ENCODE measurements at regions not wholly inside any gene's neighbourhood (a gene's known extent, or its start where the extent isn't known, plus 50 kb on each side); places are given as distances from the start of the nearest gene placed in this dataset.

DNA sequence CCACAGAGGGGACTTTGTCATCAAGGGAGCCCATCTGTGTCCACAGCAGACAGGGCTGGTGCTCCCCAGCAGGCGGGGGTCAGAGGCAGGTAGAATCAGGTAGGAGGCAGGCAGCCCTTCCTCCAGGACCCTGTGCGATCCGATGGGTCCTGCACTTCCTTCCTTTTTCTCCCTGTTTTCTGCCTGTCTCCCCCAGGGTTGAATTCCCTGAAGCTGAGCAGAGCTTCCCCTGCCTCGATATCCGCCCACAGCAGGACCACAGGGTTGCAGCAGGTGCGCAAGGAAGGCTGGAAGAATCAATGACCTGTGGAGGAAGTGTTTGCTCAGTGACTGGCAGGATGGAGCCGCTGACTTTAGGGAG lies 69.2 kb downstream of the MRPL36 start:
- H3K4me3 Mint-ChIP-seq = no peak overlapping the region
- H3K4me1 Mint-ChIP-seq = peaks cover 20% of the 10 kb centered on the region
- no peak for DNase-seq (ENCODE audit: low spot score)
- no peaks in the 10 kb centered on the region; the same call in 1 of the 2 replicates for H3K27me3 Mint-ChIP-seq (ENCODE audit: low read depth)
- H3K36me3 Mint-ChIP-seq = no peaks in the 10 kb centered on the region
- CTCF ChIA-PET = interaction anchor here (0.6 kb wide), 1 partner anchor 56 kb away, joined by 3 read pairs; no protein-coding TSS in a partner anchor
- no peak overlapping the region for H3K27ac Mint-ChIP-seq
- TF ChIP-seq RELA (CRISPR knock-in tag; IDR thresholded peaks at IDR 0.05; ENCODE audit: borderline replicate concordance) (no peak), ZNF671 (CRISPR knock-in tag; IDR thresholded peaks at IDR 0.05) (no peak), NR2C2 (CRISPR knock-in tag; IDR thresholded peaks at IDR 0.05) (no peak), FOXP1 (CRISPR knock-in tag; IDR thresholded peaks at IDR 0.05; ENCODE audit: borderline replicate concordance) (no peak), ZNF416 (CRISPR knock-in tag; IDR thresholded peaks at IDR 0.05) (no peak), FOXJ3 (CRISPR knock-in tag; IDR thresholded peaks at IDR 0.05; ENCODE audit: borderline replicate concordance) (no peak)
- TF ChIP-seq, protein P1, sequence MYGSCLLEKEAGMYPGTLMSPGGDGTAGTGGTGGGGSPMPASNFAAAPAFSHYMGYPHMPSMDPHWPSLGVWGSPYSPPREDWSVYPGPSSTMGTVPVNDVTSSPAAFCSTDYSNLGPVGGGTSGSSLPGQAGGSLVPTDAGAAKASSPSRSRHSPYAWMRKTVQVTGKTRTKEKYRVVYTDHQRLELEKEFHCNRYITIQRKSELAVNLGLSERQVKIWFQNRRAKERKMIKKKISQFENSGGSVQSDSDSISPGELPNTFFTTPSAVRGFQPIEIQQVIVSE (CRISPR knock-in tag; IDR thresholded peaks at IDR 0.05; ENCODE audit: borderline replicate concordance) = no peak
- TF ChIP-seq, protein P2, sequence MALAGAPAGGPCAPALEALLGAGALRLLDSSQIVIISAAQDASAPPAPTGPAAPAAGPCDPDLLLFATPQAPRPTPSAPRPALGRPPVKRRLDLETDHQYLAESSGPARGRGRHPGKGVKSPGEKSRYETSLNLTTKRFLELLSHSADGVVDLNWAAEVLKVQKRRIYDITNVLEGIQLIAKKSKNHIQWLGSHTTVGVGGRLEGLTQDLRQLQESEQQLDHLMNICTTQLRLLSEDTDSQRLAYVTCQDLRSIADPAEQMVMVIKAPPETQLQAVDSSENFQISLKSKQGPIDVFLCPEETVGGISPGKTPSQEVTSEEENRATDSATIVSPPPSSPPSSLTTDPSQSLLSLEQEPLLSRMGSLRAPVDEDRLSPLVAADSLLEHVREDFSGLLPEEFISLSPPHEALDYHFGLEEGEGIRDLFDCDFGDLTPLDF (CRISPR knock-in tag; IDR thresholded peaks at IDR 0.05) = no peak
- H3K9me3 Mint-ChIP-seq = no peaks in the 10 kb centered on the region
- POLR2A ChIA-PET = no interaction called here
- ATAC-seq = no peak

DNA sequence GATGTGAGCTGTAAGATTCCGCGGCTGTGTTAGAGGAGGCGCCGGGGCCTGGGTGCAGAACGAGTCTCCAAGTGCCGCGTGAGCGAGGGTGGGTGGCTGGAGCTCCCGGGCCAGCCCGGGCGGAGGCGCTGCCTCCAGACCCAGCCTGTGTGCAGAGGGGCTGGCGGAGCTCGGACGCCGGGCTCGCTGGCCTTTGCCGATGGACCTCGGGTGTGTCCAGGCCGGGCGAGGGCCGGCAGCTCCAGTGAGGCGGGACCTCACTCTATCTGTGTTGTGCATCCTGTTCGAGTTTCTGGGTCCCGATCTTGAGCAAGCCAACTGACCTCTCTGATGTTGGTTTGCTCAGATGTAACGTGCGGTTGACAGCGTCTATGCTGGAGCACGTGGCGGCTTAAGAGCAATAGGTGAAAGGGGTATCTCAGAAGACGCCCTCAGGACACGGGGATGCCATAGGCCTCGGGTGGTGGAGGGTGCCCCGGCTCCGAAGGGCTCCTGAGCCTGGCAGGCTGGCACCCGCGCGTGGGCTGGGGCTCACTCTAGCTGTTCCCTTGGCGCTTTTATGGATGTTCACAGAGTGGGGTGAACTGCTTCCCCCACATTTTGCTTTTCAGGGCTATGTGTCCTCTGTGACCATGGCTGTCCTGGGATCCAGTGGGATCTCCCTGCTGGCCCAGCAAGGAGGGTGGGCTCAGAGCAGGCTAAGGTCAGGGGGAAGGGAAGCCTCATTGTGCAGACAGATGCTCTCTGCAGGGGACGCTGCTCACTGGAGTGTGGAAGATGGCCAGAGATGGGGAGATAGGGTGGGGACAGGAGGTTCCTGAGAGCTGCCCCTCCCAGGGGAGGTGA lies 69.8 kb downstream of the MRPL36 start:
- H3K4me1 Mint-ChIP-seq = peaks cover 26% of the 10 kb centered on the region
- TF ChIP-seq NR1H2 (CRISPR knock-in tag; IDR thresholded peaks at IDR 0.05) (no peak), GRHL2 (CRISPR knock-in tag; IDR thresholded peaks at IDR 0.05; ENCODE audit: insufficient replicate concordance, severe bottlenecking) (no peak), CBFB (CRISPR knock-in tag; IDR thresholded peaks at IDR 0.05; ENCODE audit: low read depth) (no peak), PRRX2 (CRISPR knock-in tag; IDR thresholded peaks at IDR 0.05) (no peak)
- TF ChIP-seq, protein P3, sequence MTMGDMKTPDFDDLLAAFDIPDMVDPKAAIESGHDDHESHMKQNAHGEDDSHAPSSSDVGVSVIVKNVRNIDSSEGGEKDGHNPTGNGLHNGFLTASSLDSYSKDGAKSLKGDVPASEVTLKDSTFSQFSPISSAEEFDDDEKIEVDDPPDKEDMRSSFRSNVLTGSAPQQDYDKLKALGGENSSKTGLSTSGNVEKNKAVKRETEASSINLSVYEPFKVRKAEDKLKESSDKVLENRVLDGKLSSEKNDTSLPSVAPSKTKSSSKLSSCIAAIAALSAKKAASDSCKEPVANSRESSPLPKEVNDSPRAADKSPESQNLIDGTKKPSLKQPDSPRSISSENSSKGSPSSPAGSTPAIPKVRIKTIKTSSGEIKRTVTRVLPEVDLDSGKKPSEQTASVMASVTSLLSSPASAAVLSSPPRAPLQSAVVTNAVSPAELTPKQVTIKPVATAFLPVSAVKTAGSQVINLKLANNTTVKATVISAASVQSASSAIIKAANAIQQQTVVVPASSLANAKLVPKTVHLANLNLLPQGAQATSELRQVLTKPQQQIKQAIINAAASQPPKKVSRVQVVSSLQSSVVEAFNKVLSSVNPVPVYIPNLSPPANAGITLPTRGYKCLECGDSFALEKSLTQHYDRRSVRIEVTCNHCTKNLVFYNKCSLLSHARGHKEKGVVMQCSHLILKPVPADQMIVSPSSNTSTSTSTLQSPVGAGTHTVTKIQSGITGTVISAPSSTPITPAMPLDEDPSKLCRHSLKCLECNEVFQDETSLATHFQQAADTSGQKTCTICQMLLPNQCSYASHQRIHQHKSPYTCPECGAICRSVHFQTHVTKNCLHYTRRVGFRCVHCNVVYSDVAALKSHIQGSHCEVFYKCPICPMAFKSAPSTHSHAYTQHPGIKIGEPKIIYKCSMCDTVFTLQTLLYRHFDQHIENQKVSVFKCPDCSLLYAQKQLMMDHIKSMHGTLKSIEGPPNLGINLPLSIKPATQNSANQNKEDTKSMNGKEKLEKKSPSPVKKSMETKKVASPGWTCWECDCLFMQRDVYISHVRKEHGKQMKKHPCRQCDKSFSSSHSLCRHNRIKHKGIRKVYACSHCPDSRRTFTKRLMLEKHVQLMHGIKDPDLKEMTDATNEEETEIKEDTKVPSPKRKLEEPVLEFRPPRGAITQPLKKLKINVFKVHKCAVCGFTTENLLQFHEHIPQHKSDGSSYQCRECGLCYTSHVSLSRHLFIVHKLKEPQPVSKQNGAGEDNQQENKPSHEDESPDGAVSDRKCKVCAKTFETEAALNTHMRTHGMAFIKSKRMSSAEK (CRISPR knock-in tag; IDR thresholded peaks at IDR 0.05; ENCODE audit: borderline replicate concordance) = no peak
- TF ChIP-seq, protein P4, sequence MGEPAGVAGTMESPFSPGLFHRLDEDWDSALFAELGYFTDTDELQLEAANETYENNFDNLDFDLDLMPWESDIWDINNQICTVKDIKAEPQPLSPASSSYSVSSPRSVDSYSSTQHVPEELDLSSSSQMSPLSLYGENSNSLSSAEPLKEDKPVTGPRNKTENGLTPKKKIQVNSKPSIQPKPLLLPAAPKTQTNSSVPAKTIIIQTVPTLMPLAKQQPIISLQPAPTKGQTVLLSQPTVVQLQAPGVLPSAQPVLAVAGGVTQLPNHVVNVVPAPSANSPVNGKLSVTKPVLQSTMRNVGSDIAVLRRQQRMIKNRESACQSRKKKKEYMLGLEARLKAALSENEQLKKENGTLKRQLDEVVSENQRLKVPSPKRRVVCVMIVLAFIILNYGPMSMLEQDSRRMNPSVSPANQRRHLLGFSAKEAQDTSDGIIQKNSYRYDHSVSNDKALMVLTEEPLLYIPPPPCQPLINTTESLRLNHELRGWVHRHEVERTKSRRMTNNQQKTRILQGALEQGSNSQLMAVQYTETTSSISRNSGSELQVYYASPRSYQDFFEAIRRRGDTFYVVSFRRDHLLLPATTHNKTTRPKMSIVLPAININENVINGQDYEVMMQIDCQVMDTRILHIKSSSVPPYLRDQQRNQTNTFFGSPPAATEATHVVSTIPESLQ (CRISPR knock-in tag; IDR thresholded peaks at IDR 0.05) = no peak
- TF ChIP-seq, protein P5, sequence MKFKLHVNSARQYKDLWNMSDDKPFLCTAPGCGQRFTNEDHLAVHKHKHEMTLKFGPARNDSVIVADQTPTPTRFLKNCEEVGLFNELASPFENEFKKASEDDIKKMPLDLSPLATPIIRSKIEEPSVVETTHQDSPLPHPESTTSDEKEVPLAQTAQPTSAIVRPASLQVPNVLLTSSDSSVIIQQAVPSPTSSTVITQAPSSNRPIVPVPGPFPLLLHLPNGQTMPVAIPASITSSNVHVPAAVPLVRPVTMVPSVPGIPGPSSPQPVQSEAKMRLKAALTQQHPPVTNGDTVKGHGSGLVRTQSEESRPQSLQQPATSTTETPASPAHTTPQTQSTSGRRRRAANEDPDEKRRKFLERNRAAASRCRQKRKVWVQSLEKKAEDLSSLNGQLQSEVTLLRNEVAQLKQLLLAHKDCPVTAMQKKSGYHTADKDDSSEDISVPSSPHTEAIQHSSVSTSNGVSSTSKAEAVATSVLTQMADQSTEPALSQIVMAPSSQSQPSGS (CRISPR knock-in tag; IDR thresholded peaks at IDR 0.05; ENCODE audit: borderline replicate concordance, low read depth) = no peak
- H3K9me3 Mint-ChIP-seq = no peaks in the 10 kb centered on the region
- no peaks in the 10 kb centered on the region; the same call in 1 of the 2 replicates for H3K27me3 Mint-ChIP-seq (ENCODE audit: low read depth)
- no peak for ATAC-seq
- no peak overlapping the region for H3K4me3 Mint-ChIP-seq
- no peak for DNase-seq (ENCODE audit: low spot score)
- ChIA-PET POLR2A (no interaction called here), CTCF (interaction anchor here (0.8 kb wide), 1 partner anchor 26 kb away, joined by 3 read pairs; no protein-coding TSS in a partner anchor)
- no peak overlapping the region for H3K27ac Mint-ChIP-seq
- no peaks in the 10 kb centered on the region for H3K36me3 Mint-ChIP-seq

Measured in WTC11 (cell line).